HCT116 (cell line): ENCODE measurements at regions not wholly inside any gene's neighbourhood (a gene's known extent, or its start where the extent isn't known, plus 50 kb on each side); places are given as distances from the start of the nearest gene placed in this dataset.

Source experiments
- ATAC-seq: fragments of 200-7000 bp; cut with Tn5 transposase; 2 replicates; pipeline ENCODE4 v1.9.1; 2020; ENCODE audit warnings: mild to moderate bottlenecking, moderate library complexity
- BruUV-seq: library from RNA; stranded (reverse); fragments of 400-500 nt; replicated peaks from 2 replicates; lab custom pipeline; 2021; lab: Mats Ljungman, UMichigan
- CTCF ChIA-PET: fragments of 300-600 bp; sonication (Branson Sonifier 250); formaldehyde crosslinking; loops from one replicate; lab custom pipeline; 2021; ENCODE audit warnings: antibody characterized with exemption; lab: Charles Lee
- POLR2A ChIA-PET: fragments of 300-600, 350-600 bp; sonication (Branson Sonifier 250); formaldehyde crosslinking; loops from one replicate; lab custom pipeline; 2021; ENCODE audit warnings: antibody characterized with exemption; lab: Charles Lee
- RAD21 ChIA-PET, 2 experiments: fragments of 300-600 bp; sonication (Branson Sonifier 250); formaldehyde crosslinking; loops; one replicate each; lab custom pipeline; 2023; ENCODE audit warnings: low total read pairs in 2 of 2; ENCODE audit not compliant: uncharacterized antibody in 2 of 2, unreplicated experiment in 2 of 2, low non-redundant PET in 1 of 2; lab: Charles Lee
- DNase-seq: peaks from one replicate; pipeline ENCODE4 v3.0.0-alpha.2; 2010; ENCODE audit warnings: low read depth, low spot score
- H2AFZ ChIP-seq: fragments of 200-600 bp; shearing (Covaris generic), sonication (generic); 2 replicates; pipeline ENCODE4 v1.6.1; 2017; ENCODE audit warnings: low read depth, mixed run types, mixed read lengths, antibody characterized with exemption, low read length; ENCODE audit not compliant: poor library complexity, severe bottlenecking
- H3K27ac ChIP-seq: 2 replicates; pipeline ENCODE4 v1.5.1; 2012; ENCODE audit warnings: low read depth, low read length
- H3K27me3 ChIP-seq: fragments of 200-600 bp; sonication (generic); 2 replicates; pipeline ENCODE4 v1.6.1; 2016; ENCODE audit warnings: mixed run types, low read length, mixed read lengths; ENCODE audit not compliant: insufficient read depth
- H3K36me3 ChIP-seq, 2 experiments: fragments of 200-500 bp in 1 of 2; fragments of 200-600 bp in 1 of 2; sonication (Bioruptor generic) in 1 of 2; sonication (generic) in 1 of 2; 2 replicates each; pipeline versions ENCODE4 v1.5.1 to v1.6.1; 2014 to 2016; ENCODE audit warnings: low read length in 2 of 2, inconsistent platforms in 1 of 2, mixed read lengths in 1 of 2, mixed run types in 1 of 2; ENCODE audit not compliant: insufficient read depth in 2 of 2, control insufficient read depth in 1 of 2
- H3K4me1 ChIP-seq, 2 experiments: fragments of 200-600 bp in 1 of 2; sonication (generic) in 1 of 2; 2 replicates each; pipeline versions ENCODE4 v1.5.1 to v1.6.1; 2012 to 2017; ENCODE audit warnings: low read length in 2 of 2, inconsistent platforms in 1 of 2, mild to moderate bottlenecking in 1 of 2, mixed read lengths in 1 of 2, mixed run types in 1 of 2, moderate library complexity in 1 of 2; ENCODE audit not compliant: insufficient read depth in 2 of 2, control insufficient read depth in 1 of 2
- H3K4me2 ChIP-seq: fragments of 200-600 bp; sonication (generic); 2 replicates; pipeline ENCODE4 v1.6.1; 2017; ENCODE audit warnings: mixed run types, low read length, mixed read lengths
- H3K4me3 ChIP-seq, 2 experiments: fragments of 200-600 bp in 1 of 2; sonication (generic) in 1 of 2; replicated peaks in 1 of 2; 2 replicates each; pipeline ENCODE4 v1.5.1; 2011 to 2016; ENCODE audit warnings: low read length in 2 of 2, control low read depth in 1 of 2, low read depth in 1 of 2, mild to moderate bottlenecking in 1 of 2, mixed read lengths in 1 of 2, mixed run types in 1 of 2
- H3K79me2 ChIP-seq: fragments of 200-600 bp; sonication (generic); 2 replicates; pipeline ENCODE4 v1.6.1; 2017; ENCODE audit warnings: mild to moderate bottlenecking, mixed run types, low read length, moderate library complexity, mixed read lengths; ENCODE audit not compliant: insufficient read depth
- H3K9ac ChIP-seq: fragments of 200-600 bp; sonication (generic); 2 replicates; pipeline ENCODE4 v1.6.1; 2016; ENCODE audit warnings: low read length, mixed read lengths
- H3K9me2 ChIP-seq: fragments of 200-600 bp; sonication (generic), shearing (Covaris generic); 2 replicates; pipeline ENCODE4 v1.6.1; 2017; ENCODE audit warnings: mixed run types, mild to moderate bottlenecking, moderate library complexity; ENCODE audit not compliant: insufficient read depth
- H3K9me3 ChIP-seq, 2 experiments: fragments of 200-500 bp in 1 of 2; fragments of 200-600 bp in 1 of 2; sonication (Bioruptor generic) in 1 of 2; sonication (generic) in 1 of 2; 2 replicates each; pipeline ENCODE4 v1.6.1; 2014 to 2017; ENCODE audit warnings: low read length in 2 of 2, mixed read lengths in 2 of 2, inconsistent platforms in 1 of 2, low read depth in 1 of 2, mild to moderate bottlenecking in 1 of 2, mixed run types in 1 of 2, moderate library complexity in 1 of 2; ENCODE audit not compliant: control insufficient read depth in 1 of 2, insufficient read depth in 1 of 2
- H4K20me1 ChIP-seq: fragments of 200-600 bp; sonication (generic), shearing (Covaris generic); 2 replicates; pipeline ENCODE4 v1.6.1; 2017; ENCODE audit warnings: mixed run types, mild to moderate bottlenecking, moderate library complexity; ENCODE audit not compliant: insufficient read depth
- CBX3 ChIP-seq: IDR thresholded peaks from 2 replicates; pipeline ENCODE4 v1.6.1; 2012; ENCODE audit warnings: low read depth
- EGR1 ChIP-seq: IDR thresholded peaks from 2 replicates; pipeline ENCODE4 v1.6.1; 2012; ENCODE audit warnings: low read depth
- EZH2 ChIP-seq: fragments of 200-600 bp; sonication (generic); IDR thresholded peaks from 2 replicates; pipeline ENCODE4 v1.6.1; 2017; ENCODE audit warnings: antibody characterized with exemption, mixed run types
- POLR2A ChIP-seq: IDR thresholded peaks from 2 replicates; pipeline ENCODE4 v1.7.0; 2011; ENCODE audit warnings: borderline replicate concordance; ENCODE audit not compliant: insufficient read depth, insufficient read length; ENCODE audit errors: extremely low read depth
- SP1 ChIP-seq: IDR thresholded peaks from 2 replicates; pipeline ENCODE4 v1.6.1; 2012; ENCODE audit warnings: low read depth
- TCF7L2 ChIP-seq: IDR thresholded peaks from 2 replicates; pipeline ENCODE4 v1.7.0; 2011; ENCODE audit warnings: borderline replicate concordance, inconsistent platforms; ENCODE audit not compliant: insufficient read depth, insufficient read length; ENCODE audit errors: extremely low read depth
- intact Hi-C: fragments of 100-400 bp; cut with micrococcal nuclease; formaldehyde crosslinking; loops from 2 replicates; pipeline ENCODE4 v1.10.0; 2022
- TF ChIP-seq, protein P1 (sequence below), 3 experiments: fragments of 200-600 bp in 1 of 3; sonication (generic) in 1 of 3; IDR thresholded peaks in 2 of 3; conservative IDR thresholded peaks in 1 of 3; 2 replicates each; pipeline ENCODE4 v1.5.1; 2012 to 2017; ENCODE audit warnings: low read depth in 2 of 3, low read length in 2 of 3, antibody characterized with exemption in 1 of 3, borderline replicate concordance in 1 of 3, control low read depth in 1 of 3, mild to moderate bottlenecking in 1 of 3, mixed read lengths in 1 of 3, mixed run types in 1 of 3, moderate library complexity in 1 of 3; ENCODE audit not compliant: insufficient read depth in 1 of 3
- TF ChIP-seq, protein P2 (sequence below): IDR thresholded peaks from 2 replicates; pipeline ENCODE4 v1.6.1; 2011; ENCODE audit warnings: mild to moderate bottlenecking, low read length, moderate library complexity; ENCODE audit not compliant: insufficient replicate concordance; ENCODE audit errors: extremely low read depth

DNA sequence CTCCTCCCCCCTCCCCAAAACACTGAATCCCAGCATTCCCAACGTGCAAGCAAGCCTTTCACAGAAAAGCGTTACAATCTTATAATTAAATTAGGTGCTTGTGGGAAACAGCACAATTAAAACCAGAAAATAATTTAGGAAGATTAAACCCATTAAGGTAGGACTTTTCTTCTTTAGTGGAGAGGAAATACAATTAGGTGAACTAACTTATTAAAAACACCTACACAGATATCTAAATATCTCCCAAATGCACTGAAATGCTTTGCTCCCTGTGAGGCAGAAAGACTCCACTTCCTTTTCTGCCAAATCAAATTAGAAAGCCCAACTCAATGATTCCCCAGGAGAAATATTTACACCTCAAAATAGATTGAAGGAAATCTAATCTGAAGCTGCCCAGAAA, 60.9 kb upstream of the ETS2 start (continued):
- TF ChIP-seq, protein P1, sequence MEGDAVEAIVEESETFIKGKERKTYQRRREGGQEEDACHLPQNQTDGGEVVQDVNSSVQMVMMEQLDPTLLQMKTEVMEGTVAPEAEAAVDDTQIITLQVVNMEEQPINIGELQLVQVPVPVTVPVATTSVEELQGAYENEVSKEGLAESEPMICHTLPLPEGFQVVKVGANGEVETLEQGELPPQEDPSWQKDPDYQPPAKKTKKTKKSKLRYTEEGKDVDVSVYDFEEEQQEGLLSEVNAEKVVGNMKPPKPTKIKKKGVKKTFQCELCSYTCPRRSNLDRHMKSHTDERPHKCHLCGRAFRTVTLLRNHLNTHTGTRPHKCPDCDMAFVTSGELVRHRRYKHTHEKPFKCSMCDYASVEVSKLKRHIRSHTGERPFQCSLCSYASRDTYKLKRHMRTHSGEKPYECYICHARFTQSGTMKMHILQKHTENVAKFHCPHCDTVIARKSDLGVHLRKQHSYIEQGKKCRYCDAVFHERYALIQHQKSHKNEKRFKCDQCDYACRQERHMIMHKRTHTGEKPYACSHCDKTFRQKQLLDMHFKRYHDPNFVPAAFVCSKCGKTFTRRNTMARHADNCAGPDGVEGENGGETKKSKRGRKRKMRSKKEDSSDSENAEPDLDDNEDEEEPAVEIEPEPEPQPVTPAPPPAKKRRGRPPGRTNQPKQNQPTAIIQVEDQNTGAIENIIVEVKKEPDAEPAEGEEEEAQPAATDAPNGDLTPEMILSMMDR (IDR thresholded peaks at IDR 0.05 in 2 of 3, conservative IDR thresholded peaks at IDR 0.05 in 1 of 3; ENCODE audit: borderline replicate concordance in 1 of 3, insufficient read depth in 1 of 3, low read depth in 2 of 3, low read length in 2 of 3) = no peak
- TF ChIP-seq EGR1 (no peak), POLR2A (no peak), SP1 (no peak), TCF7L2 (no peak)
- TF ChIP-seq, protein P2, sequence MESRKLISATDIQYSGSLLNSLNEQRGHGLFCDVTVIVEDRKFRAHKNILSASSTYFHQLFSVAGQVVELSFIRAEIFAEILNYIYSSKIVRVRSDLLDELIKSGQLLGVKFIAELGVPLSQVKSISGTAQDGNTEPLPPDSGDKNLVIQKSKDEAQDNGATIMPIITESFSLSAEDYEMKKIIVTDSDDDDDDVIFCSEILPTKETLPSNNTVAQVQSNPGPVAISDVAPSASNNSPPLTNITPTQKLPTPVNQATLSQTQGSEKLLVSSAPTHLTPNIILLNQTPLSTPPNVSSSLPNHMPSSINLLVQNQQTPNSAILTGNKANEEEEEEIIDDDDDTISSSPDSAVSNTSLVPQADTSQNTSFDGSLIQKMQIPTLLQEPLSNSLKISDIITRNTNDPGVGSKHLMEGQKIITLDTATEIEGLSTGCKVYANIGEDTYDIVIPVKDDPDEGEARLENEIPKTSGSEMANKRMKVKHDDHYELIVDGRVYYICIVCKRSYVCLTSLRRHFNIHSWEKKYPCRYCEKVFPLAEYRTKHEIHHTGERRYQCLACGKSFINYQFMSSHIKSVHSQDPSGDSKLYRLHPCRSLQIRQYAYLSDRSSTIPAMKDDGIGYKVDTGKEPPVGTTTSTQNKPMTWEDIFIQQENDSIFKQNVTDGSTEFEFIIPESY = no peak

DNA sequence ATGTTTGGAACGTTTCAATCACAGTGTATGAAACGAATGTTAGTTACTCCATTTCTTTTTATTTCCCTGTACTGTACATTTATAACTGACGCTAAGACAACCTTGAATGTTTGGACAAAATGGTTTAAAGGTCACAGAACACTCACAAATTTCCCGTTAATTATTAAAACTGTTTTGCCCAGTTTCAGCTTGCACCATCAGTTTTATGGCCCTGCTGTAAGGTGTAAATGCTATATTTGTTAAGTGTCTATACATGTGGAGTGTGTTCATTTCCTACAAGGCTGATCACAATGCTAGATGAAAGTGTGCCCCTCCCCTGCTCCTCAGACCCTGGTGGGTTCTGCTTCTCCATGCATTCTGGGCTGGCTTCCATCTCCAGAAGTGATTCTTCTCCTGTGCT, 57.9 kb upstream of the ETS2 start:
- Histone ChIP-seq H3K79me2 (no peaks in the 10 kb centered on the region), H3K9ac (no peak overlapping the region), H3K4me1 (no peaks in the 10 kb centered on the region), H3K9me2 (no peaks in the 10 kb centered on the region), H3K27me3 (no peaks in the 10 kb centered on the region), H3K4me3 (no peak overlapping the region), H3K4me2 (no peak overlapping the region), H3K36me3 (no peaks in the 10 kb centered on the region), H4K20me1 (no peaks in the 10 kb centered on the region), H3K9me3 (no peaks in the 10 kb centered on the region), H3K27ac (no peak overlapping the region), H2AFZ (no peak overlapping the region)
- DNase-seq (no peak), ATAC-seq (no peak)
- ChIA-PET POLR2A (no interaction called here), CTCF (no interaction called here), RAD21 (no interaction called here)
- no peak for TF ChIP-seq EZH2
- TF ChIP-seq POLR2A = no peak
- TF ChIP-seq CBX3 = no peak
- intact Hi-C loops = no loop called here
- BruUV-seq = no TSS peak
